Skeletal muscle tissue (tissue), 3 donors: ENCODE measurements at regions not wholly inside any gene's neighbourhood (a gene's known extent, or its start where the extent isn't known, plus 50 kb on each side); places are given as distances from the start of the nearest gene placed in this dataset.
"Not testable (repeated sequence)": the region's sequence is repeated elsewhere in the genome, so short reads cannot be mapped to it uniquely, and the experiment has no call there.

ENCODE experiments used
- H3K27ac ChIP-seq: one replicate; pipeline ENCODE4 v1.7.0; 2013; ENCODE audit warnings: mild to moderate bottlenecking, low read depth, low read length, inconsistent platforms
- H3K27me3 ChIP-seq, 3 donors: one replicate each; pipeline ENCODE4 v1.7.0; 2013; ENCODE audit warnings: low read length in 3 of 3; ENCODE audit not compliant: control insufficient read depth in 3 of 3, insufficient read depth in 3 of 3
- H3K36me3 ChIP-seq, 3 donors: one replicate each; pipeline ENCODE4 v1.7.0; 2013; ENCODE audit warnings: low read length in 3 of 3; ENCODE audit not compliant: control insufficient read depth in 3 of 3, insufficient read depth in 3 of 3
- H3K4me1 ChIP-seq, 3 donors: one replicate each; pipeline ENCODE4 v1.7.0; 2013; ENCODE audit warnings: low read length in 3 of 3, mild to moderate bottlenecking in 3 of 3; ENCODE audit not compliant: control insufficient read depth in 3 of 3, insufficient read depth in 3 of 3
- H3K4me3 ChIP-seq, 3 donors: one replicate each; pipeline ENCODE4 v1.7.0; 2013; ENCODE audit warnings: low read length in 3 of 3
- H3K9ac ChIP-seq, 3 donors: one replicate each; pipeline ENCODE4 v1.7.0; 2013; ENCODE audit warnings: low read length in 3 of 3, mild to moderate bottlenecking in 3 of 3, moderate library complexity in 2 of 3, low read depth in 1 of 3
- H3K9me3 ChIP-seq, 3 donors: one replicate each; pipeline ENCODE4 v1.7.0; 2013; ENCODE audit warnings: low read length in 3 of 3; ENCODE audit not compliant: control insufficient read depth in 3 of 3
- donor health status: Osteomylitis.

DNA sequence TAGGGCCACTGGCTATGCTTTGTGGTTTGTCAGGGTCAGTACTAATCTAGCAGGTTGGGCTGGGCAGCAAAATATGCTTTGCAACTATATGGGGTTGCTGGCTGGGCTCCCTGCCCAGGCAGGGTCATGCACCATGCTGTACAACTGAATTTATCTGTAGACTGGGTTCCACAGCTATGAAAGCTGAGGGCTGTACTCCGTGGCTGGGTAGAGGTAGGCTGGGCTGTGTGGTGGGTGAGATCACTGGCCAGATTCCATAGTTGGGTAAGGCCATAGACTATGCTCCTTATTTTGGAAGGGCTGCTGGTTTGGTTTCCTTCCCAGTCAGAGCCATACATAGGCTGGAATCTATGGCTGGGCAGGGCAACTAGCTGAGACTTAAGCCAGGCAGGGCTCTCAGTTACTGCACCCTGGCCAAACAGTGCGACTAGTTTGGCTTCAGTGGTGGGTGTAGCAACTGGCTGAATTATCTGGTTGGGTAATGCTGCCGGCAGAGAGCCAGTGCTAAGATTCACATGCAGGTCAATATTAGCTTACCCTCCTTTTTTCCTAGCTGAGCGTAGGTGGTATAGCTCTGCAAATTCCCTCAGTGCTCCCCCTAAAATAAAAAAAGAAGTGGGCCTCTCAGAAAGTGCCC, 769.1 kb upstream of the CDH8 start:
- Histone ChIP-seq H3K9ac (no peak overlapping the region), H3K36me3 (no peaks in the 10 kb centered on the region), H3K4me1 (no peaks in the 10 kb centered on the region), H3K9me3 (peaks cover 0 to 4% (median 2%) of the 10 kb centered on the region in 3 donors), H3K4me3 (no peak overlapping the region), H3K27ac (no peak overlapping the region), H3K27me3 (no peaks in the 10 kb centered on the region)

DNA sequence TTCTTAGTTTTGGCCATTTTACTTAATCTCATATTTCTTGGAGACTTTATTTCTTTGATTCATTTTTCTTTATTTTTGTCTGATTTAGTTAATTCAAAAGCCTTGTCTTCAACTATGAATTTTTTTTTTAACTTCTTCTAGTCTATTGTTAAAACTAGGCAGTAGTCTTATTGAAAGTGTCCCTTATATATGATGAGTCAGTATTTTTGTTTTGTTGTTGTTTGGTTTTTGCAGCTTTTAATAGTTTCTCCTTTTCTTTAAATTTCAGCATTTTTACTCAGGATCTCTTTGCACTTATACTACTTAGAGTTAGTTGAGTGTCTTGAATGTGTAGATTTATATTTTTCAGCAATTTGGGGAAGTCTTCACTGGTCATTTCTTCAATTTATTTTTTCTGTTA, 758.5 kb upstream of the CDH8 start:
- H3K4me3 ChIP-seq = no peak overlapping the region
- no peaks in the 10 kb centered on the region for H3K4me1 ChIP-seq
- H3K27ac ChIP-seq = no peak overlapping the region
- no peak overlapping the region for H3K9ac ChIP-seq
- no peaks in the 10 kb centered on the region for H3K27me3 ChIP-seq
- H3K36me3 ChIP-seq = no peaks in the 10 kb centered on the region
- no peaks in the 10 kb centered on the region for H3K9me3 ChIP-seq

DNA sequence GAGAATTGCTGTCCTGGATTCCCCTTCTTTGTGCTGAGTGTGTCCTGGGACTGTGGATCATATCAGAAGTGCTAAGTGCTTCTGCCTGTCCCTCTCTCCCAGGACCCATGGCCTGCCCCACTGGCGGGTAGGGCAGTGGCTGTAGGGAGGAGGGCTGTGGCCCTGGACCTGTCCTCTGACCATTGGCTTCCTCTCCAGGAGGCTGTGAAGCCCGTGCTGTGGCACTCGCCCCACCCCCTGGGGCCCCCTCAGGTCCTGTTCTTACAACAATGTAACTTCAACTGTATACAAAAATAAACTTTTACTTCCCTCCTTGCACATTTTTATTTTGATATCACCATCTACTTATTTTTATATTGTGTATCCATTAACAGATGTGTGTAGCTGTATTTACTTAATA, 743.8 kb upstream of the CDH8 start:
- H3K36me3 ChIP-seq, H3K27ac ChIP-seq, H3K4me3 ChIP-seq, H3K9me3 ChIP-seq, H3K4me1 ChIP-seq, H3K9ac ChIP-seq, H3K27me3 ChIP-seq: not testable (repeated sequence)

DNA sequence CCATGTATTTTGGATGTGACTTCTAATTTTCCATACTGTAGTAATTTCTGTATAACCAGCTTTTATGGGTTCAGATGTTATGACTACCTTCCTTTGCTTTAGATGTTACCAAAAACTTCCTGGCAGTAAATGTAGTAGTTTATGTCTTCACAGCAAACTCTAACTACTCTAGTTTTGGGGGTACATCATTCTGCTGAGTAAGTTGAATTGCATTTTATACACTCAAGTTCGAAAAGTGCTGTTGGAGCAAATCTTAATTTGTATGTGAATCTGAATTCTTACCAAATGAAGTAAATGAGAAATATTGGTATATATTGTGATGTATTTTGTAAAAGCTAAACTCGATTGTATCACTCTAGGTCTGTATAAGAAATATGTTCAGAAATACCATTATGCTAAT, 728.3 kb upstream of the CDH8 start:
- no peaks in the 10 kb centered on the region for H3K36me3 ChIP-seq
- H3K4me1 ChIP-seq = no peaks in the 10 kb centered on the region
- H3K27ac ChIP-seq = no peak overlapping the region
- H3K27me3 ChIP-seq = no peaks in the 10 kb centered on the region
- no peak overlapping the region for H3K9ac ChIP-seq
- peaks cover 0 to 3% (median 0%) of the 10 kb centered on the region in 3 donors for H3K9me3 ChIP-seq
- no peak overlapping the region for H3K4me3 ChIP-seq

DNA sequence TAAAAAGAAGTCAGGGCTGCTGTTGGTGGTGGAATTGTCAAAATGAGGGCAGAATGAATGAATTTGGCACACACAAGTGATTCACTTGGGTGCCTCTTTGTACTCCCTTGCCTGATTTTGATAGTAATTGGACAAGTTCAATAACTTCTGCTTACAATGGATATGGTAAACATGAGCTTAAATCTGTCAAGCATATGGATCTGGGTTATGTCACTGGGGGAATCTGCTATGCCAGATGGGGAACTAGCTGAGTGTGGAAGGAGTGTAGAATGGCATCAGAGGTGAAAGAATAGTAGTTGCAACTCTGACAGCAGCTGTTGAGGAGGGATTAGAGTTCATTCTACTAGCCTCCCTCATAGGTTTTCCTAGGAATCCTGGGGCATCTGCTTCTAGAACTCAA, 724.2 kb upstream of the CDH8 start:
- no peaks in the 10 kb centered on the region for H3K27me3 ChIP-seq
- no peak overlapping the region for H3K4me3 ChIP-seq
- no peak overlapping the region for H3K9ac ChIP-seq
- H3K9me3 ChIP-seq = peaks cover 0 to 3% (median 0%) of the 10 kb centered on the region in 3 donors
- H3K36me3 ChIP-seq = no peaks in the 10 kb centered on the region
- H3K27ac ChIP-seq = no peak overlapping the region
- H3K4me1 ChIP-seq = no peaks in the 10 kb centered on the region

DNA sequence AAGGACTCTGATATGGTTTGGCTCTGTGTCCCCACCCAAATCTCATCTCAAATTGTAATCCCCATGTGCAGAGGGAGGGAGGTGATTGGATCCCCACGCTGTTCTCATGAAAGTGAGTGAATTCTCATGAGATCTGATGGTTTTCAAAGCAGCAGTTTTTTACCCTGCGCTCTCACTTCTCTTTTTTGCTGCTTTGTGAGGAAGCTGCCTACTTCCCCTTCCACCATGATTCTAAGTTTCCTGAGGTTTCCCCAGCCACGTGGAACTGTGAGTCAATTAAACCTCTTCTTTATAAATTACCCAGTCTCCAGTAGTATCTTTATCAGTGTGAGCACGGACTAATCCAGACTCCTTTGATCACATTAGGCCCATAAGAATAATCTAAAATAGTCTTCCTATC, 719.7 kb upstream of the CDH8 start:
- Histone ChIP-seq H3K9me3 (no peaks in the 10 kb centered on the region), H3K4me1 (no peaks in the 10 kb centered on the region), H3K27me3 (no peaks in the 10 kb centered on the region), H3K27ac (no peak overlapping the region), H3K4me3 (no peak overlapping the region), H3K36me3 (no peaks in the 10 kb centered on the region), H3K9ac (no peak overlapping the region)

DNA sequence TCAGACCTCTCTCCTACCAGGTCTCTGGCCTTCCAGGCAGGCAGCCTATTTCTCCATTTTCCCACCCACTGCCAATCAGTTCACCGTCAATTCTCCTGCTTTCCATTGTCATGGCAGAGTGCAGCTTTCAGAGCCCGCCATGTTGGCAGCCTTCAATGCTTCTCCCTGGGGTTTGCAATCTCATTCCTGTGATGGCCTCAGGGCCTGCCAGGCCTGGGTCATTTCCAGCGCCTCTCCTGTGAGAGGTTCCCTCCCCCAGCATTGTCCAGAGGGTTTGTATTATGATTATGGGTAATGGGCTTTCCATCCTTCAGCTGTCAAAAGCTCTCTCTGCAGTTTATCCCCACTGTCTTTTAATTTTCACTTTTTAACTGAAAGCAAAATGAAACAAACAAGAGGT, 716.6 kb upstream of the CDH8 start:
- Histone ChIP-seq H3K9me3 (no peaks in the 10 kb centered on the region), H3K36me3 (no peaks in the 10 kb centered on the region)

DNA sequence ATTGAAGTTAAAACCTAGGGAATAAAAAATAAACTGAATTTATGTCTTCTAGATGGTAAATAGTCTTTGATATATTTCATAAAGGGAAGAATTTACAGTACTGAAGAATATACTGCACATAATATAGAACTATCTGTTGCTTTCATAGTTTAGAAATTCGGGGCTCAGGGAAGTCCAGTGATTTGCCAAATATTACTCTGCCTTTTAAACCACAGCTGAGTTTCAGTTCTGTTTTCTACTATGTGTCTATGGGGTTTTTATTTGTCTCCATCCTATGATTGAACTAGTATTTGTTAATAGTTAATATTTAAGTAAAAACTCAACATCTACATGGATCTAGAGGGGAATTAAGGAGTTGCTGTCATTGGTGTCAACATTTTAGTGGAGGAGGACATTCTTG, 715.0 kb upstream of the CDH8 start:
- no peak overlapping the region for H3K4me3 ChIP-seq
- no peaks in the 10 kb centered on the region for H3K4me1 ChIP-seq
- no peak overlapping the region for H3K9ac ChIP-seq
- no peaks in the 10 kb centered on the region for H3K27me3 ChIP-seq
- H3K27ac ChIP-seq = no peak overlapping the region
- H3K9me3 ChIP-seq = no peaks in the 10 kb centered on the region
- H3K36me3 ChIP-seq = no peaks in the 10 kb centered on the region

More for the DNA sequence above, 716.6 kb upstream of the CDH8 start:
- Histone ChIP-seq H3K27ac (no peak overlapping the region), H3K27me3 (no peaks in the 10 kb centered on the region), H3K4me3 (no peak overlapping the region), H3K9ac (no peak overlapping the region), H3K4me1 (no peaks in the 10 kb centered on the region)

DNA sequence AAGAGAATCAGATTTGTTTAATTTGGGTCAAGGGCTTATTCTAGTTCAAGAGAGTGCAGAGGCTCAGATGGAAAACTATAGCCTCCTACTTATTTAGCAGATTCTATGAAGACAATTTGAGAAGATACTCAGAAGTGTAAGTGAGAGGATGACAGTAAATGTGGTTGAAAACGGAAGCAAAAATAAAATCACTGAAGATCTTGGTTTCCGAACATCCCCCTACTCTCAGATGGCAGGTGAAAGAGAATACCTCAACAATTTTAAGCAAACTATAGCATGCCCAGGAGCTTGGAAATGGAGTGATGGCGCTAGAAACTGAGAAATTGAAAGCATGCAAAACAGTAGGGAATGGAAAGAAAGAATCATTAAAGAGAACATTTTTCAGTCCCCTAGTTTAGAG, 705.5 kb upstream of the CDH8 start:
- Histone ChIP-seq H3K27me3 (no peaks in the 10 kb centered on the region), H3K9me3 (no peaks in the 10 kb centered on the region), H3K27ac (no peak overlapping the region), H3K9ac (no peak overlapping the region), H3K4me3 (no peak overlapping the region), H3K36me3 (no peaks in the 10 kb centered on the region), H3K4me1 (no peaks in the 10 kb centered on the region)

DNA sequence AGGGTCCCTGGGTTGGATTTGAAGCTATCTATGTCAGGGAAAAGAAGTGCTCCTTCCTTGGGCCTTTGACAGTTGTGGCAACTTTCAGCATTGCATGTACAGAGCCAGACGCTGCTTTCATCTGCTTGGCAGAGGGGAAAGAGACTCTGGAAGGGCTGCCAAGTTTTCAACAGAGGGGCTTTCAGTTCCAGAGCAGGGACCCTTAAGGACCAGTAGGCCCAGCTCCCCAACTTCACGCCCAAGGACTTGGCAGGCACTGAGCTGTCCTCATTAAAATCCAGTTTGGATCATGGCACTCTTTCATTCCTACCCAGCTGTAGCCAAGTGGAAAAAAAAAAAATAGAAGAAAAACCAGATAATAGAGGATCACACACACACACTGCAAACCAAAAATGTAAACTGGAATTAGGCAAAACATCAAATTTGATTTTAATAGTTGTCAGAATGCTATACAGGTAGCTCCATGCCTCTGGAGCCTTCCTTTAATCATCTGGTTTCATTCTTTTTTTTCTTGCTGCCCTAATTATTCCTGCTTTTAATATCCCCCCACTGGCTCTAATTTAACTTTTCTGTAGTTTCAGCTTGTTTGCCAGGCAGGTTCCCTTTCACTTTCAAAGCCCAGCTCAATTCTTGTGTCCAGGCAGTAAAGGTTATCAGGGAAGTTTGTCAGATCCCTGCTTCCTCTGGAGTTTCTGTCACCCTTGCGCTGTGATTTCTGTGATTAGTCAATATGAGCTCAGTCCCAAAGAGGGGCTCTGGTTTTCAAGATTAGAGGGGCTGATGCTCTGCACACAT, 702.6 kb upstream of the CDH8 start:
- Histone ChIP-seq H3K36me3 (no peaks in the 10 kb centered on the region), H3K9me3 (no peaks in the 10 kb centered on the region), H3K27me3 (no peaks in the 10 kb centered on the region), H3K27ac (no peak overlapping the region), H3K9ac (no peak overlapping the region), H3K4me1 (no peaks in the 10 kb centered on the region), H3K4me3 (no peak overlapping the region)
